Cardiac muscle cell (in vitro differentiated cells and primary cell): ENCODE measurements at regions not wholly inside any gene's neighbourhood (a gene's known extent, or its start where the extent isn't known, plus 50 kb on each side); places are given as distances from the start of the nearest gene placed in this dataset.

ENCODE experiments used
- DNase-seq, 2 donors: peaks; one replicate each; pipeline versions ENCODE4 v3.0.0 to v3.0.0-alpha.2; 2010 to 2017; ENCODE audit warnings: low read depth in 1 of 2, low spot score in 1 of 2
- H3K27ac ChIP-seq: fragments of 200-600 bp; sonication (generic); 2 replicates; pipeline ENCODE4 v1.5.1; 2016
- H3K27me3 ChIP-seq: fragments of 200-600 bp; sonication (generic); 2 replicates; pipeline ENCODE4 v1.6.0; 2016; ENCODE audit warnings: control low read depth
- H3K36me3 ChIP-seq: fragments of 200-600 bp; sonication (generic); 2 replicates; pipeline ENCODE4 v1.5.1; 2016; ENCODE audit warnings: control low read depth
- H3K4me1 ChIP-seq: fragments of 200-600 bp; sonication (generic); 2 replicates; pipeline ENCODE4 v1.8.1; 2017; ENCODE audit warnings: low read depth, mild to moderate bottlenecking, mixed run types
- H3K4me3 ChIP-seq: fragments of 200-600 bp; sonication (generic); 2 replicates; pipeline ENCODE4 v1.5.1; 2016; ENCODE audit warnings: mild to moderate bottlenecking
- H3K9me3 ChIP-seq: fragments of 200-600 bp; sonication (generic); 2 replicates; pipeline ENCODE4 v1.5.1; 2017; ENCODE audit warnings: low read depth, mild to moderate bottlenecking, control low read depth
- CTCF ChIP-seq: IDR thresholded peaks from 2 replicates; pipeline ENCODE4 v1.5.1; 2012; ENCODE audit warnings: low read depth, mild to moderate bottlenecking, low read length

- Histone ChIP-seq H3K4me3 (no peak overlapping the region), H3K27me3 (no peaks in the 10 kb centered on the region), H3K27ac (no peak overlapping the region), H3K36me3 (no peaks in the 10 kb centered on the region), H3K9me3 (no peaks in the 10 kb centered on the region), H3K4me1 (no peaks in the 10 kb centered on the region)
- TF ChIP-seq CTCF: no peak
- no peak for DNase-seq
These were observed 340.3 kb upstream of the MAD2L1 start for GRCh38 chr4:120406960-120407359.

DNA sequence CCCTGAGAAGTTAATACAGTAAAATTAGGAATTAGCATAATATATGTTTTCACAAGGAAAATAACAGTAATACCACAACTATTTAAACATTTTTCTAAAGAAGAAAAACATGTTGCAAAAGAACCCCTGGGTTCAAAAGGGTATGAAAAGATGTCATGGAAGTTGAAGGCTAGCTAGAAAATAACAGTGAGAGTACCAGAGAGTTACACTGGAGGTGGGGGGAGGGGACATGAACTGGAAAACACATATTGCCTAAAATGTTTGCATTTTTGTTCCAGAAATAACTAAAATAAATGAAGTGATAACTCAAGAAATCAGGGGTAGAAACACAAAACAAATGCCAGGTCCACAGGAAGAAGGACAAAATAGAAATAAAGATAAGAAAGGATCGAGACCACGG lies 336.6 kb upstream of the MAD2L1 start:
- no peaks in the 10 kb centered on the region for H3K36me3 ChIP-seq
- H3K4me1 ChIP-seq: no peaks in the 10 kb centered on the region
- no peak overlapping the region for H3K27ac ChIP-seq
- TF ChIP-seq CTCF: no peak
- no peaks in the 10 kb centered on the region for H3K27me3 ChIP-seq
- H3K9me3 ChIP-seq: no peaks in the 10 kb centered on the region
- H3K4me3 ChIP-seq: no peak overlapping the region
- no peak for DNase-seq

DNA sequence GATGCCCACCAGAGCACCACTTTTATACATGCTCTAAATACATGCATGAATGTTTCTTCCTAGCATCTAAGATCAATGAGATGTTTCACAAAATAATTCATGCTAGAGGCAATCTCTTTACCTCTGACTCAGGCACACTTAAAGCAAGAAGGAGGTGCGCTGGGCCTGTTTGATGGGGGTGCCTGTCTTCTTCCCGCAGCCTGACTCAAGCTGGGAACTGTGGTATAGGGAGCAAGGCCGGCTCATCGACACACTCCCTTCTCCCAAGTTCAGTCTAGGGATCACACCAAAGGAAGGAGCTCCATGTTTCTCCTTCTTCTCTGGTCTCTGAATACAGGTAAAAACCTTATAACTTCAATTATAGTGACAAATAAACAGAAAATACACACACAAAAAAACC lies 333.8 kb upstream of the MAD2L1 start:
- Histone ChIP-seq H3K4me3 (no peak overlapping the region), H3K36me3 (no peaks in the 10 kb centered on the region), H3K27me3 (no peaks in the 10 kb centered on the region), H3K27ac (no peak overlapping the region), H3K9me3 (no peaks in the 10 kb centered on the region), H3K4me1 (no peaks in the 10 kb centered on the region)
- DNase-seq: no peak
- no peak for TF ChIP-seq CTCF

GRCh38 chr4:120399826-120400225 lies 333.2 kb upstream of the MAD2L1 start:
- Histone ChIP-seq H3K4me1 (no peaks in the 10 kb centered on the region), H3K9me3 (no peaks in the 10 kb centered on the region), H3K27ac (no peak overlapping the region), H3K4me3 (no peak overlapping the region), H3K36me3 (no peaks in the 10 kb centered on the region), H3K27me3 (no peaks in the 10 kb centered on the region)
- TF ChIP-seq CTCF: no peak
- DNase-seq: no peak

- Histone ChIP-seq H3K9me3 (no peaks in the 10 kb centered on the region), H3K36me3 (no peaks in the 10 kb centered on the region), H3K4me1 (no peaks in the 10 kb centered on the region), H3K27ac (no peak overlapping the region), H3K27me3 (no peaks in the 10 kb centered on the region), H3K4me3 (no peak overlapping the region)
- TF ChIP-seq CTCF: no peak
- no peak for DNase-seq
These were observed 329.1 kb upstream of the MAD2L1 start for GRCh38 chr4:120395746-120396145.

DNA sequence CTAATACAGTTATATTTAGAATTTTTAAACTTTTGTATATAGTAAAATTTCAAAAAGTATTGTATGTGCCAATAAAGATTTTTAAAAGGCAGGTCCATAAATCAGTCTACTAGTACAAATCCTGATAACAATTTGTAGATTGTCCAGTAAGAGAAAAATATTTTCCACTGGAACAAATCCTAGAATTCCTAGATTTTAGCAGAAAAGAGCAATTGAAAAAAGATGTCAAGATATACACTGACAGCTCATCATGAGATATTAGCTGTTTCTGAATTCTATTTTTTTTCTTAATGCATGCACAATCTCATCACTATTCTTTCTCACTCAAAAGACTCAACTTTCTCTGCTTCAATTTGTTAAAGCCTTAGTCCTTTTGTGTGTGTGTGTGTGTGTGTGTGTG lies 289.2 kb upstream of the MAD2L1 start:
- no peaks in the 10 kb centered on the region for H3K27me3 ChIP-seq
- no peaks in the 10 kb centered on the region for H3K9me3 ChIP-seq
- peaks cover 4% of the 10 kb centered on the region for H3K4me1 ChIP-seq
- DNase-seq: no peak
- H3K27ac ChIP-seq: no peak overlapping the region
- no peak for TF ChIP-seq CTCF
- H3K36me3 ChIP-seq: no peaks in the 10 kb centered on the region
- H3K4me3 ChIP-seq: no peak overlapping the region
